Skeletal muscle cell (primary cell): ENCODE measurements at regions not wholly inside any gene's neighbourhood (a gene's known extent, or its start where the extent isn't known, plus 50 kb on each side); places are given as distances from the start of the nearest gene placed in this dataset.

Experiments
- DNase-seq: peaks from one replicate; pipeline ENCODE4 v3.0.0-alpha.2; 2010; ENCODE audit warnings: low read depth
- H3K4me3 ChIP-seq: 2 replicates; pipeline ENCODE4 v1.5.1; 2011; ENCODE audit warnings: low read depth, mild to moderate bottlenecking, control low read depth, low read length, moderate library complexity

- DNase-seq, result peak; percentile 92
- no peak overlapping the region for H3K4me3 ChIP-seq
Observed at GRCh38 chr1:20405893-20406604, 80.0 kb downstream of the CAMK2N1 start.

GRCh38 chr1:20405051-20405754 lies 80.8 kb downstream of the CAMK2N1 start:
- DNase-seq, result no peak
- H3K4me3 ChIP-seq, result no peak overlapping the region
